ENCODE measurements at regions not wholly inside any gene's neighbourhood (a gene's known extent, or its start where the extent isn't known, plus 50 kb on each side); places are given as distances from the start of the nearest gene placed in this dataset.

GRCh38 chr10:4202938-4203337 is 417.9 kb upstream of the KLF6 start:
- TF ChIP-seq EZH2 (IDR thresholded peaks at IDR 0.05; ENCODE audit: insufficient read depth, poor library complexity, severe bottlenecking) (no peak), EZH2phosphoT487 (IDR thresholded peaks at IDR 0.05; ENCODE audit: insufficient read depth, low read depth) (no peak)
- Histone ChIP-seq H2AFZ (no peak overlapping the region), H3K36me3 (ENCODE audit: low read depth) (no peaks in the 10 kb centered on the region), H3K4me3 (no peak overlapping the region), H3F3A (ENCODE audit: insufficient read depth) (no peaks in the 10 kb centered on the region), H3K9ac (no peak overlapping the region), H3K27me3 (replicated peaks; ENCODE audit: insufficient read depth) (no peaks in the 10 kb centered on the region), H3K9me2 (ENCODE audit: insufficient read depth) (no peaks in the 10 kb centered on the region), H3K79me2 (ENCODE audit: insufficient read depth) (no peaks in the 10 kb centered on the region), H3K4me2 (ENCODE audit: unreplicated experiment) (no peak overlapping the region), H3K4me1 (ENCODE audit: insufficient read depth) (peaks cover 11% of the 10 kb centered on the region), H3K27ac (peak overlapping the region; percentile 2; the same call in 1 of the 2 replicates), H4K20me1 (ENCODE audit: insufficient read depth) (no peaks in the 10 kb centered on the region), H3K9me3 (ENCODE audit: low read depth) (no peaks in the 10 kb centered on the region)
- WGBS, 2 experiments (ENCODE audit: low coverage in 1 of 2, low lambda C conversion rate in 2 of 2, missing lambda C conversion rate in 2 of 2), result 96 to 100% methylated on average over 1 of the region's 1 CpG
- in situ Hi-C loops (cut with MboI), result no loop called here
- DNase-seq, result no peak

GRCh38 chr10:4201866-4202825 is 417.1 kb upstream of the KLF6 start:
- Histone ChIP-seq H2AFZ (peak overlapping the region; percentile 22; the same call in 1 of the 2 replicates), H3K4me3 (no peak overlapping the region), H3K9ac (no peak overlapping the region), H3K27ac (peak overlapping the region; percentile 2; the same call in 1 of the 2 replicates), H3K79me2 (ENCODE audit: insufficient read depth) (no peaks in the 10 kb centered on the region), H3K9me3 (ENCODE audit: low read depth) (no peaks in the 10 kb centered on the region), H3K4me2 (ENCODE audit: unreplicated experiment) (no peak overlapping the region), H3K27me3 (replicated peaks; ENCODE audit: insufficient read depth) (no peaks in the 10 kb centered on the region), H3K4me1 (ENCODE audit: insufficient read depth) (peaks cover 13% of the 10 kb centered on the region), H4K20me1 (ENCODE audit: insufficient read depth) (no peaks in the 10 kb centered on the region), H3K36me3 (ENCODE audit: low read depth) (no peaks in the 10 kb centered on the region), H3K9me2 (ENCODE audit: insufficient read depth) (no peaks in the 10 kb centered on the region), H3F3A (ENCODE audit: insufficient read depth) (no peaks in the 10 kb centered on the region)
- in situ Hi-C loops (cut with MboI), result no loop called here
- TF ChIP-seq EZH2phosphoT487 (IDR thresholded peaks at IDR 0.05; ENCODE audit: insufficient read depth, low read depth), result no peak
- no peak for TF ChIP-seq EZH2 (IDR thresholded peaks at IDR 0.05; ENCODE audit: insufficient read depth, poor library complexity, severe bottlenecking)
- WGBS, 2 experiments (ENCODE audit: low coverage in 1 of 2, low lambda C conversion rate in 2 of 2, missing lambda C conversion rate in 2 of 2), result 28 to 32% methylated on average over 14 of the region's 14 CpGs
- peak; percentile 70 for DNase-seq

- H4K20me1 ChIP-seq (ENCODE audit: insufficient read depth), result no peaks in the 10 kb centered on the region
- 95 to 100% methylated on average over 2 of the region's 2 CpGs for WGBS, 2 experiments (ENCODE audit: low coverage in 1 of 2, low lambda C conversion rate in 2 of 2, missing lambda C conversion rate in 2 of 2)
- no peak overlapping the region for H3K4me2 ChIP-seq (ENCODE audit: unreplicated experiment)
- no peak overlapping the region for H2AFZ ChIP-seq
- no peaks in the 10 kb centered on the region for H3K9me3 ChIP-seq (ENCODE audit: low read depth)
- H3F3A ChIP-seq (ENCODE audit: insufficient read depth), result peaks cover 11% of the 10 kb centered on the region
- H3K36me3 ChIP-seq (ENCODE audit: low read depth), result no peaks in the 10 kb centered on the region
- TF ChIP-seq EZH2 (IDR thresholded peaks at IDR 0.05; ENCODE audit: insufficient read depth, poor library complexity, severe bottlenecking) (no peak), EZH2phosphoT487 (IDR thresholded peaks at IDR 0.05; ENCODE audit: insufficient read depth, low read depth) (no peak)
- no peaks in the 10 kb centered on the region for H3K9me2 ChIP-seq (ENCODE audit: insufficient read depth)
- no peak overlapping the region for H3K27ac ChIP-seq
- no peaks in the 10 kb centered on the region for H3K79me2 ChIP-seq (ENCODE audit: insufficient read depth)
- H3K4me3 ChIP-seq, result no peak overlapping the region
- peaks cover 18% of the 10 kb centered on the region for H3K4me1 ChIP-seq (ENCODE audit: insufficient read depth)
- no peak overlapping the region for H3K9ac ChIP-seq
- in situ Hi-C loops (cut with MboI), result no loop called here
- H3K27me3 ChIP-seq (replicated peaks; ENCODE audit: insufficient read depth), result no peaks in the 10 kb centered on the region
- DNase-seq, result no peak
Observed at GRCh38 chr10:4199196-4199595, 414.2 kb upstream of the KLF6 start.

- TF ChIP-seq EZH2phosphoT487 (IDR thresholded peaks at IDR 0.05; ENCODE audit: insufficient read depth, low read depth) (no peak), EZH2 (IDR thresholded peaks at IDR 0.05; ENCODE audit: insufficient read depth, poor library complexity, severe bottlenecking) (no peak)
- no peak overlapping the region for H3K4me3 ChIP-seq
- WGBS, 2 experiments (ENCODE audit: low coverage in 1 of 2, low lambda C conversion rate in 2 of 2, missing lambda C conversion rate in 2 of 2), result 83 to 89% methylated on average over 5 of the region's 5 CpGs
- H3K9me3 ChIP-seq (ENCODE audit: low read depth), result no peaks in the 10 kb centered on the region
- peaks cover 14% of the 10 kb centered on the region for H3F3A ChIP-seq (ENCODE audit: insufficient read depth)
- no peak overlapping the region for H3K27ac ChIP-seq
- H3K79me2 ChIP-seq (ENCODE audit: insufficient read depth), result no peaks in the 10 kb centered on the region
- no peak overlapping the region for H2AFZ ChIP-seq
- no peak overlapping the region for H3K9ac ChIP-seq
- H3K4me1 ChIP-seq (ENCODE audit: insufficient read depth), result peaks cover 18% of the 10 kb centered on the region
- no peaks in the 10 kb centered on the region for H3K27me3 ChIP-seq (replicated peaks; ENCODE audit: insufficient read depth)
- no peak for DNase-seq
- no peak overlapping the region for H3K4me2 ChIP-seq (ENCODE audit: unreplicated experiment)
- in situ Hi-C loops (cut with MboI), result no loop called here
- H3K36me3 ChIP-seq (ENCODE audit: low read depth), result no peaks in the 10 kb centered on the region
- H3K9me2 ChIP-seq (ENCODE audit: insufficient read depth), result no peaks in the 10 kb centered on the region
- H4K20me1 ChIP-seq (ENCODE audit: insufficient read depth), result no peaks in the 10 kb centered on the region
Observed at GRCh38 chr10:4198216-4198615, 413.2 kb upstream of the KLF6 start.
